ENCODE measurements at regions not wholly inside any gene's neighbourhood (a gene's known extent, or its start where the extent isn't known, plus 50 kb on each side); places are given as distances from the start of the nearest gene placed in this dataset.

- Mint-ChIP-seq H3K36me3 (no peaks in the 10 kb centered on the region), H3K4me1 (peaks cover 14% of the 10 kb centered on the region), H3K9me3 (no peaks in the 10 kb centered on the region), H3K27me3 (ENCODE audit: low read depth) (peaks cover 6% of the 10 kb centered on the region; the same call in 1 of the 2 replicates), H3K4me3 (no peak overlapping the region), H3K27ac (no peak overlapping the region)
- POLR2A ChIA-PET: no interaction called here
- CTCF ChIA-PET: no interaction called here
- TF ChIP-seq RORB (CRISPR knock-in tag; IDR thresholded peaks at IDR 0.05) (no peak), MAX (CRISPR knock-in tag; IDR thresholded peaks at IDR 0.05) (no peak), ZNF121 (CRISPR knock-in tag; IDR thresholded peaks at IDR 0.05) (no peak)
- ATAC-seq (no peak), DNase-seq (ENCODE audit: low spot score) (no peak)
These were observed 190.4 kb downstream of the UQCRFS1 start for GRCh38 chr19:29022599-29022998.

GRCh38 chr19:29022165-29022564 lies 190.8 kb downstream of the UQCRFS1 start:
- no peak for ATAC-seq
- H3K4me3 Mint-ChIP-seq: no peak overlapping the region

More at GRCh38 chr19:29022165-29022564, 190.8 kb downstream of the UQCRFS1 start:
- DNase-seq (ENCODE audit: low spot score): no peak
- Mint-ChIP-seq H3K4me1 (peaks cover 14% of the 10 kb centered on the region), H3K27ac (no peak overlapping the region), H3K9me3 (no peaks in the 10 kb centered on the region), H3K27me3 (ENCODE audit: low read depth) (peaks cover 8% of the 10 kb centered on the region), H3K36me3 (no peaks in the 10 kb centered on the region)
- TF ChIP-seq RORB (CRISPR knock-in tag; IDR thresholded peaks at IDR 0.05) (no peak), NFE2L1 (CRISPR knock-in tag; IDR thresholded peaks at IDR 0.05) (no peak), NFYB (CRISPR knock-in tag; conservative IDR thresholded peaks at IDR 0.05; ENCODE audit: low read depth) (no peak), STAT6 (CRISPR knock-in tag; conservative IDR thresholded peaks at IDR 0.05; ENCODE audit: low read depth) (no peak), SOX15 (CRISPR knock-in tag; IDR thresholded peaks at IDR 0.05) (no peak), AR (CRISPR knock-in tag; IDR thresholded peaks at IDR 0.05) (no peak), OVOL2 (CRISPR knock-in tag; IDR thresholded peaks at IDR 0.05; ENCODE audit: borderline replicate concordance) (no peak), SMAD4 (CRISPR knock-in tag; IDR thresholded peaks at IDR 0.05) (no peak), CBFB (CRISPR knock-in tag; IDR thresholded peaks at IDR 0.05; ENCODE audit: low read depth) (no peak), IRF2 (CRISPR knock-in tag; IDR thresholded peaks at IDR 0.05; ENCODE audit: borderline replicate concordance, low read depth) (no peak), ZNF317 (CRISPR knock-in tag; IDR thresholded peaks at IDR 0.05; ENCODE audit: borderline replicate concordance, low read depth) (no peak), ZNF138 (CRISPR knock-in tag; conservative IDR thresholded peaks at IDR 0.05) (no peak), CREB1 (CRISPR knock-in tag; IDR thresholded peaks at IDR 0.05) (no peak), JUN (CRISPR knock-in tag; IDR thresholded peaks at IDR 0.05) (no peak), ERG (CRISPR knock-in tag; IDR thresholded peaks at IDR 0.05) (no peak), ATF1 (CRISPR knock-in tag; IDR thresholded peaks at IDR 0.05) (no peak), NFATC4 (CRISPR knock-in tag; IDR thresholded peaks at IDR 0.05) (no peak), PRDM15 (CRISPR knock-in tag; IDR thresholded peaks at IDR 0.05) (no peak), MLX (CRISPR knock-in tag; IDR thresholded peaks at IDR 0.05) (no peak), TEAD4 (CRISPR knock-in tag; IDR thresholded peaks at IDR 0.05) (no peak)
- POLR2A ChIA-PET: no interaction called here
- CTCF ChIA-PET: no interaction called here

Data from WTC11 (cell line).